A549 (cell line): ENCODE measurements at regions not wholly inside any gene's neighbourhood (a gene's known extent, or its start where the extent isn't known, plus 50 kb on each side); places are given as distances from the start of the nearest gene placed in this dataset.

ENCODE experiments used
- ATAC-seq, 2 experiments: fragments of 200-7000 bp in 1 of 2; fragments of >200 bp in 1 of 2; cut with Nextera tagmentation in 1 of 2; cut with Tn5 transposase in 1 of 2; 3 replicates each; pipeline versions ENCODE4 v1.8.0 to v1.9.1; 2018 to 2020; ENCODE audit warnings: mild to moderate bottlenecking in 1 of 2, moderate library complexity in 1 of 2
- CTCF ChIA-PET: fragments of 300-600 bp; sonication (Branson Sonifier 250); formaldehyde crosslinking; extraction: SDS; loops from one replicate; lab custom pipeline; 2021; ENCODE audit warnings: antibody characterized with exemption, inconsistent platforms; lab: Yijun Ruan, JAX
- POLR2A ChIA-PET: fragments of 350-600 bp; formaldehyde crosslinking; extraction: SDS; loops from one replicate; lab custom pipeline; 2021; ENCODE audit warnings: antibody characterized with exemption, inconsistent platforms; lab: Yijun Ruan, JAX
- DNase-seq, 2 experiments: peaks; one replicate each; pipeline versions ENCODE4 v3.0.0 to v3.0.0-alpha.2; 2011 to 2016; ENCODE audit warnings: low read depth in 1 of 2, low spot score in 1 of 2
- FAIRE-seq: peaks from 2 replicates; lab custom pipeline; 2011; peaks lifted over from hg19 to GRCh38; lab: Jason Lieb, UNC
- H3K27ac ChIP-seq, 2 experiments: fragments of >200 bp; sonication (Bioruptor Twin); formaldehyde crosslinking; 3 replicates each; pipeline ENCODE4 v1.5.1; 2016 to 2017
- H3K4me1 ChIP-seq: fragments of >200 bp; sonication (Bioruptor Twin); formaldehyde crosslinking; 3 replicates; pipeline ENCODE4 v1.6.1; 2016
- H3K4me2 ChIP-seq: fragments of >200 bp; sonication (Bioruptor Twin); formaldehyde crosslinking; 3 replicates; pipeline ENCODE4 v1.6.1; 2016
- H3K4me3 ChIP-seq: fragments of >200 bp; sonication (Bioruptor Twin); formaldehyde crosslinking; 3 replicates; pipeline ENCODE4 v1.5.1; 2016
- H3K9me3 ChIP-seq: fragments of >200 bp; sonication (Bioruptor Twin); formaldehyde crosslinking; 3 replicates; pipeline ENCODE4 v1.6.1; 2016
- ATOH8 ChIP-seq: fragments of 250-450 bp; sonication (Bioruptor Pico); IDR thresholded peaks from 2 replicates; pipeline ENCODE4 v1.5.0; 2020; ENCODE audit warnings: low read depth, mild to moderate bottlenecking, moderate library complexity
- BCL3 ChIP-seq: fragments of >200 bp; sonication (Bioruptor Twin); formaldehyde crosslinking; IDR thresholded peaks from 3 replicates; pipeline ENCODE4 v1.6.1; 2016
- BHLHE40 ChIP-seq: IDR thresholded peaks from 2 replicates; pipeline ENCODE4 v1.6.1; 2012; ENCODE audit warnings: low read depth, low read length, inconsistent platforms
- CEBPB ChIP-seq, 2 experiments: fragments of >200 bp in 1 of 2; sonication (Bioruptor Twin) in 1 of 2; formaldehyde crosslinking in 1 of 2; IDR thresholded peaks; 2 replicates each; pipeline ENCODE4 v1.6.1; 2012 to 2016
- CHD4 ChIP-seq: fragments of 200-600 bp; sonication (generic); IDR thresholded peaks from 2 replicates; pipeline ENCODE4 v1.6.1; 2016; ENCODE audit warnings: antibody characterized with exemption, mild to moderate bottlenecking, borderline replicate concordance
- CTCF ChIP-seq: fragments of >200 bp; sonication (Bioruptor Twin); formaldehyde crosslinking; IDR thresholded peaks from 3 replicates; pipeline ENCODE4 v1.5.1; 2016
- E2F6 ChIP-seq: IDR thresholded peaks from 2 replicates; pipeline ENCODE4 v1.6.1; 2012; ENCODE audit warnings: low read depth, borderline replicate concordance
- EHMT2 ChIP-seq: fragments of 200-600 bp; sonication (generic); IDR thresholded peaks from 2 replicates; pipeline ENCODE4 v1.6.1; 2016; ENCODE audit warnings: antibody characterized with exemption, low read depth, mild to moderate bottlenecking, moderate library complexity
- EP300 ChIP-seq, 2 experiments: fragments of >200 bp; sonication (Bioruptor Twin); formaldehyde crosslinking; IDR thresholded peaks; 2 replicates in 1 of 2; 3 replicates in 1 of 2; pipeline ENCODE4 v1.6.1; 2016 to 2017
- GATA3 ChIP-seq: IDR thresholded peaks from 2 replicates; pipeline ENCODE4 v1.6.1; 2012; ENCODE audit warnings: borderline replicate concordance
- HDAC2 ChIP-seq: fragments of 200-600 bp; sonication (generic); IDR thresholded peaks from 2 replicates; pipeline ENCODE4 v1.6.1; 2016
- HOXA7 ChIP-seq: fragments of 250-450 bp; sonication (Bioruptor Pico); IDR thresholded peaks from 2 replicates; pipeline ENCODE4 v1.5.0; 2020; ENCODE audit warnings: mild to moderate bottlenecking, moderate library complexity
- HOXB5 ChIP-seq: fragments of 250-450 bp; sonication (Bioruptor Pico); IDR thresholded peaks from 2 replicates; pipeline ENCODE4 v1.5.0; 2020; ENCODE audit warnings: mild to moderate bottlenecking, moderate library complexity
- KDM5A ChIP-seq: fragments of 200-600 bp; sonication (generic); IDR thresholded peaks from 2 replicates; pipeline ENCODE4 v1.6.1; 2016; ENCODE audit warnings: antibody characterized with exemption, mild to moderate bottlenecking
- MAX ChIP-seq: IDR thresholded peaks from 2 replicates; pipeline ENCODE4 v1.6.1; 2012
- NR3C1 ChIP-seq: fragments of >200 bp; sonication (Bioruptor Twin); formaldehyde crosslinking; IDR thresholded peaks from 3 replicates; pipeline ENCODE4 v1.6.1; 2017
- PBX3 ChIP-seq: IDR thresholded peaks from 2 replicates; pipeline ENCODE4 v1.6.1; 2012
- POLR2AphosphoS2 ChIP-seq: conservative IDR thresholded peaks from 2 replicates; pipeline ENCODE4 v1.6.1; 2012; ENCODE audit warnings: low read length, improper control_type of control experiment, inconsistent platforms
- TFCP2L1 ChIP-seq: fragments of 250-450 bp; sonication (Bioruptor Pico); IDR thresholded peaks from 2 replicates; pipeline ENCODE4 v1.5.0; 2021; ENCODE audit warnings: mild to moderate bottlenecking
- USF2 ChIP-seq: fragments of 450-650 bp; IDR thresholded peaks from 2 replicates; pipeline ENCODE4 v1.6.1; 2014; ENCODE audit warnings: antibody characterized with exemption
- WGBS: methylation state at CpG from one replicate; pipeline ENCODE4 v1.1.6; 2017; ENCODE audit errors: missing lambda C conversion rate; 5-methylcytosine and 5-hydroxymethylcytosine counted together

- H3K4me1 ChIP-seq, result peaks cover 12% of the 10 kb centered on the region
- H3K4me3 ChIP-seq, result no peak overlapping the region
- POLR2A ChIA-PET, result no interaction called here
- H3K27ac ChIP-seq, result no peak overlapping the region
- TF ChIP-seq PBX3, result no peak
- ATAC-seq, result no peak
- H3K4me2 ChIP-seq, result no peak overlapping the region
- no peak for FAIRE-seq
- whole genome bisulfite sequencing, result 86% methylated on average over 4 of the region's 4 CpGs
- CTCF ChIA-PET, result no interaction called here
- H3K9me3 ChIP-seq, result no peaks in the 10 kb centered on the region
- DNase-seq, result no peak
These were observed 663.8 kb upstream of the KLF4 start for GRCh38 chr9:108153416-108153815.

- Histone ChIP-seq H3K27ac (no peak overlapping the region), H3K4me2 (no peak overlapping the region), H3K4me3 (no peak overlapping the region), H3K9me3 (0 out of 3 replicates have a peak, but pooled peaks cover 3% of the 10 kb centered on the region), H3K4me1 (peaks cover 3% of the 10 kb centered on the region; the same call in 2 of the 3 replicates)
- ATAC-seq, result no peak
- FAIRE-seq, result no peak
- 68% methylated on average over 16 of the region's 16 CpGs for WGBS
- ChIA-PET CTCF (interaction anchor here (0.6 to 0.7 kb wide), 2 partner anchors 11 to 44 kb away, joined by 3 read pairs; no protein-coding TSS in a partner anchor), POLR2A (no interaction called here)
- no peak for DNase-seq
- TF ChIP-seq USF2, result no peak
These were observed 661.4 kb upstream of the KLF4 start for GRCh38 chr9:108150736-108151586.

- DNase-seq (no peak), FAIRE-seq (no peak), ATAC-seq (no peak)
- ChIA-PET CTCF (interaction anchor here (0.6 kb wide), 1 partner anchor 613 kb away, joined by 3 read pairs; no protein-coding TSS in a partner anchor), POLR2A (no interaction called here)
- H3K4me1 ChIP-seq, result no peaks in the 10 kb centered on the region
- no peak for TF ChIP-seq BHLHE40
- no peak for TF ChIP-seq HOXA7 (CRISPR knock-in tag)
- TF ChIP-seq ATOH8 (CRISPR knock-in tag), result no peak
- TF ChIP-seq POLR2AphosphoS2, result no peak
- no peak for TF ChIP-seq EP300 (IDR thresholded peaks at IDR 0.05)
- no peak for TF ChIP-seq CTCF
- TF ChIP-seq CEBPB (IDR thresholded peaks at IDR 0.05), result no peak
- TF ChIP-seq HDAC2, result no peak
- TF ChIP-seq GATA3, result no peak
- TF ChIP-seq USF2, result no peak
- TF ChIP-seq BCL3, result no peak
- no peak for TF ChIP-seq HOXB5 (CRISPR knock-in tag)
- no peak for TF ChIP-seq TFCP2L1 (CRISPR knock-in tag)
- TF ChIP-seq CHD4, result no peak
- TF ChIP-seq NR3C1, result no peak
- TF ChIP-seq EHMT2, result no peak
- TF ChIP-seq MAX, result no peak
- no peak for TF ChIP-seq KDM5A
- TF ChIP-seq E2F6, result no peak
- WGBS, result 86% methylated on average over 4 of the region's 4 CpGs
- H3K9me3 ChIP-seq, result 0 out of 3 replicates have a peak, but pooled peaks cover 3% of the 10 kb centered on the region
- H3K4me3 ChIP-seq, result no peak overlapping the region
- no peak overlapping the region for H3K27ac ChIP-seq
- H3K4me2 ChIP-seq, result no peak overlapping the region
These were observed 659.8 kb upstream of the KLF4 start for GRCh38 chr9:108149326-108149725.
